ENCODE measurements at regions not wholly inside any gene's neighbourhood (a gene's known extent, or its start where the extent isn't known, plus 50 kb on each side); places are given as distances from the start of the nearest gene placed in this dataset.
A peak's percentile ranks its signal among the peaks of the same experiment; 100 is the strongest.

DNA sequence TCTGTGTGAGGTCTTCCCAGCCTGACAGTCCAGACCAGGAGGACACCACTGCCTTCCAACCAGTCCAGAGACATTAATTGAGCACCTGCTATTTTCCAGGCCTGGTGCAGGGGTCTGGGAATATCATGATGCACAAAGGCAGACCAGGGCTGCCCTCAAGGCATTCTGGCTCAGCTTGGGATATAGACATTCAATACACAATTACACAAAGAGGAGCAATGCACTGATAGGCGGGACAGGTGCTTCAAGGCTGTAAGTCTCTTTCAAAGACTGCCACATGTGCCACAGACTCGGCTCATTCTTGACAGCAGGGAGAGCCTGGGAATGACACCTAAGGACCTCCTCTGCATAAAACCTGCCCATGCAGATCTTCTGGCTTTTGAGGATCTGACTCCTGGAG, 158.6 kb downstream of the C5orf15 start:
- Histone ChIP-seq H3K4me3 (ENCODE audit: low read depth in 2 of 2, low read length in 2 of 2) (no peak overlapping the region), H3K9me3 (ENCODE audit: control insufficient read depth, insufficient read depth, low read depth, low read length) (no peaks in the 10 kb centered on the region), H3K27me3 (ENCODE audit: control insufficient read depth, insufficient read depth, low read length) (peaks cover 16% of the 10 kb centered on the region), H3K4me1 (ENCODE audit: control insufficient read depth, insufficient read depth, low read length) (no peaks in the 10 kb centered on the region), H3K36me3 (ENCODE audit: control insufficient read depth, insufficient read depth, low read length) (no peaks in the 10 kb centered on the region), H3K27ac (ENCODE audit: low read length) (no peak overlapping the region)
- in situ Hi-C loops (cut with HindIII; ENCODE audit: low pct_unique_long_range_greater_than_20kb, low sequenced_read_pairs): no loop called here
- CTCF ChIA-PET: no interaction called here
- POLR2A ChIA-PET: no interaction called here
- ATAC-seq: 0 out of 2 replicates have a peak, but pooled peaks have one; percentile 12
- intact Hi-C loops (cut with micrococcal nuclease; ENCODE audit: unreplicated experiment): no loop called here
- no TSS peak for BruUV-seq (replicated peaks)
- TF ChIP-seq TCF7L2 (IDR thresholded peaks at IDR 0.05; ENCODE audit: low read depth, low read length) (no peak), SIN3A (IDR thresholded peaks at IDR 0.05; ENCODE audit: borderline replicate concordance, insufficient read depth, low read depth, low read length) (no peak), CTCF (IDR thresholded peaks at IDR 0.05) (no peak), REST (IDR thresholded peaks at IDR 0.05; ENCODE audit: insufficient read depth in 1 of 2, low read depth in 2 of 2, low read length in 1 of 2) (no peak), POLR2AphosphoS5 (IDR thresholded peaks at IDR 0.05; ENCODE audit: low read depth, low read length) (no peak)
- no peak for DNase-seq (ENCODE audit: low read depth, low spot score)

- Histone ChIP-seq H3K36me3 (ENCODE audit: control insufficient read depth, insufficient read depth, low read length) (no peaks in the 10 kb centered on the region), H3K27ac (ENCODE audit: low read length) (no peak overlapping the region), H3K9me3 (ENCODE audit: control insufficient read depth, insufficient read depth, low read depth, low read length) (no peaks in the 10 kb centered on the region), H3K4me1 (ENCODE audit: control insufficient read depth, insufficient read depth, low read length) (no peaks in the 10 kb centered on the region), H3K27me3 (ENCODE audit: control insufficient read depth, insufficient read depth, low read length) (peaks cover 11% of the 10 kb centered on the region), H3K4me3 (ENCODE audit: low read depth in 2 of 2, low read length in 2 of 2) (no peak overlapping the region)
- intact Hi-C loops (cut with micrococcal nuclease; ENCODE audit: unreplicated experiment) (no loop called here), in situ Hi-C loops (cut with HindIII; ENCODE audit: low pct_unique_long_range_greater_than_20kb, low sequenced_read_pairs) (no loop called here)
- TF ChIP-seq TCF7L2 (IDR thresholded peaks at IDR 0.05; ENCODE audit: low read depth, low read length): no peak
- ATAC-seq: no peak
- ChIA-PET CTCF (no interaction called here), POLR2A (no interaction called here)
- DNase-seq (ENCODE audit: low read depth, low spot score): no peak
- no TSS peak for BruUV-seq (replicated peaks)
These were observed 161.1 kb downstream of the C5orf15 start for GRCh38 chr5:133807348-133807747.

- no peak for DNase-seq (ENCODE audit: low read depth, low spot score)
- ChIA-PET POLR2A (no interaction called here), CTCF (no interaction called here)
- H3K36me3 ChIP-seq (ENCODE audit: control insufficient read depth, insufficient read depth, low read length): no peaks in the 10 kb centered on the region
- H3K27ac ChIP-seq (ENCODE audit: low read length): no peak overlapping the region
- peaks cover 11% of the 10 kb centered on the region for H3K27me3 ChIP-seq (ENCODE audit: control insufficient read depth, insufficient read depth, low read length)
- no peaks in the 10 kb centered on the region for H3K4me1 ChIP-seq (ENCODE audit: control insufficient read depth, insufficient read depth, low read length)
- no peak for TF ChIP-seq CTCF (IDR thresholded peaks at IDR 0.05)
- no peak for TF ChIP-seq SIN3A (IDR thresholded peaks at IDR 0.05; ENCODE audit: borderline replicate concordance, insufficient read depth, low read depth, low read length)
- TF ChIP-seq POLR2AphosphoS5 (IDR thresholded peaks at IDR 0.05; ENCODE audit: low read depth, low read length): no peak
- no peak for TF ChIP-seq TCF7L2 (IDR thresholded peaks at IDR 0.05; ENCODE audit: low read depth, low read length)
- TF ChIP-seq REST (IDR thresholded peaks at IDR 0.05; ENCODE audit: insufficient read depth in 1 of 2, low read depth in 2 of 2, low read length in 1 of 2): no peak
- no peak for ATAC-seq
- BruUV-seq (replicated peaks): no TSS peak
- no peak overlapping the region for H3K4me3 ChIP-seq (ENCODE audit: low read depth in 2 of 2, low read length in 2 of 2)
- in situ Hi-C loops (cut with HindIII; ENCODE audit: low pct_unique_long_range_greater_than_20kb, low sequenced_read_pairs) (no loop called here), intact Hi-C loops (cut with micrococcal nuclease; ENCODE audit: unreplicated experiment) (no loop called here)
- no peaks in the 10 kb centered on the region for H3K9me3 ChIP-seq (ENCODE audit: control insufficient read depth, insufficient read depth, low read depth, low read length)
These were observed 161.6 kb downstream of the C5orf15 start for GRCh38 chr5:133806847-133807246.

All from Panc1 (cell line).